Tibial artery (tissue), 4 donors: ENCODE measurements at regions not wholly inside any gene's neighbourhood (a gene's known extent, or its start where the extent isn't known, plus 50 kb on each side); places are given as distances from the start of the nearest gene placed in this dataset.
"Not testable (repeated sequence)": the region's sequence is repeated elsewhere in the genome, so short reads cannot be mapped to it uniquely, and the experiment has no call there.

Source experiments
- DNase-seq, 2 donors: peaks; one replicate each; pipeline ENCODE4 v3.0.0-alpha.2; 2019
- H3K27ac ChIP-seq, 2 donors: fragments of 200-600 bp; sonication (generic) in 1 of 2; 1 replicate in 1 of 2; 2 replicates in 1 of 2; pipeline ENCODE4 v1.5.1; 2018 to 2019; ENCODE audit warnings: mild to moderate bottlenecking in 1 of 2
- H3K27me3 ChIP-seq, 2 donors: fragments of 200-600 bp; sonication (generic) in 1 of 2; one replicate each; pipeline versions ENCODE4 v1.5.1 to v1.6.0; 2016 to 2019
- H3K36me3 ChIP-seq, 3 donors: fragments of 200-600 bp; sonication (generic) in 2 of 3; one replicate each; pipeline ENCODE4 v1.5.1; 2016 to 2019; ENCODE audit warnings: mild to moderate bottlenecking in 2 of 3
- H3K4me1 ChIP-seq, 4 donors: fragments of 200-600 bp; sonication (generic) in 2 of 4; 1 replicate in 3 of 4; 2 replicates in 1 of 4; pipeline ENCODE4 v1.5.1; 2016 to 2019
- H3K4me3 ChIP-seq, 2 donors: fragments of 200-600 bp; sonication (generic) in 1 of 2; 1 replicate in 1 of 2; 2 replicates in 1 of 2; pipeline ENCODE4 v1.5.1; 2018 to 2019; ENCODE audit warnings: mild to moderate bottlenecking in 2 of 2
- H3K9me3 ChIP-seq, 3 donors: fragments of 200-600 bp; sonication (generic) in 1 of 3; one replicate each; pipeline ENCODE4 v1.5.1; 2016 to 2019
- intact Hi-C: fragments of 100-400 bp; cut with DNase I; formaldehyde crosslinking; loops from one replicate; pipeline ENCODE4 v1.15.0; 2023; ENCODE audit warnings: low total_unique reads
- TF ChIP-seq, protein P1 (sequence below), 2 experiments: fragments of 200-600 bp in 1 of 2; fragments of 450-650 bp in 1 of 2; IDR thresholded peaks; one replicate each; pipeline ENCODE4 v1.5.1; 2017 to 2019; ENCODE audit warnings: antibody characterized with exemption in 2 of 2, mild to moderate bottlenecking in 1 of 2, moderate library complexity in 1 of 2

DNA sequence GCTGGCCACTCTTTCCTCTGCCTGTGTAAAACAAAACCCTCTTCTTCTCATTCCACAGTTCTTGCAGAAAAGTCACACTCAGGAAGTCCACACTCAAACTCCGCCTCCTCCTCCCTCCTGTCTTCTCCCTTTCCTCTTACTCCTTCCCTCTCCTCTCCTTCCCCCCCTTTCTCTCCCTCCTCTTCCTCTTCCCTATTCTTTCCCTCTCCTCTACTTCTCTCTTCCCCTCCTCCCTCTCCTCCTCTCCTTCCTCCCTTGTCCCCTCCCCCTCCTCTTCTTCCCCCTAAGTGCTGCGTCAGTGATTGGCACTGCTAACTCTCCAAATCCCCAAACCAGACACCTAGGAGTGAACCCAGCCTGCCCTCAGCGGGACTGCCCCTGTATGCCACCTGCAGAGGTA lies 67.0 kb downstream of the ZNF467 start:
- Histone ChIP-seq H3K36me3 (no peaks in the 10 kb centered on the region), H3K9me3 (peaks cover 0 to 17% (median 13%) of the 10 kb centered on the region in 3 donors), H3K27ac (no peak overlapping the region), H3K4me3 (no peak overlapping the region), H3K4me1 (no peaks in the 10 kb centered on the region), H3K27me3 (peaks cover 0 to 11% of the 10 kb centered on the region in 2 donors)
- TF ChIP-seq, protein P1, sequence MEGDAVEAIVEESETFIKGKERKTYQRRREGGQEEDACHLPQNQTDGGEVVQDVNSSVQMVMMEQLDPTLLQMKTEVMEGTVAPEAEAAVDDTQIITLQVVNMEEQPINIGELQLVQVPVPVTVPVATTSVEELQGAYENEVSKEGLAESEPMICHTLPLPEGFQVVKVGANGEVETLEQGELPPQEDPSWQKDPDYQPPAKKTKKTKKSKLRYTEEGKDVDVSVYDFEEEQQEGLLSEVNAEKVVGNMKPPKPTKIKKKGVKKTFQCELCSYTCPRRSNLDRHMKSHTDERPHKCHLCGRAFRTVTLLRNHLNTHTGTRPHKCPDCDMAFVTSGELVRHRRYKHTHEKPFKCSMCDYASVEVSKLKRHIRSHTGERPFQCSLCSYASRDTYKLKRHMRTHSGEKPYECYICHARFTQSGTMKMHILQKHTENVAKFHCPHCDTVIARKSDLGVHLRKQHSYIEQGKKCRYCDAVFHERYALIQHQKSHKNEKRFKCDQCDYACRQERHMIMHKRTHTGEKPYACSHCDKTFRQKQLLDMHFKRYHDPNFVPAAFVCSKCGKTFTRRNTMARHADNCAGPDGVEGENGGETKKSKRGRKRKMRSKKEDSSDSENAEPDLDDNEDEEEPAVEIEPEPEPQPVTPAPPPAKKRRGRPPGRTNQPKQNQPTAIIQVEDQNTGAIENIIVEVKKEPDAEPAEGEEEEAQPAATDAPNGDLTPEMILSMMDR (IDR thresholded peaks at IDR 0.05) = no peak
- intact Hi-C loops = no loop called here
- no peak for DNase-seq

DNA sequence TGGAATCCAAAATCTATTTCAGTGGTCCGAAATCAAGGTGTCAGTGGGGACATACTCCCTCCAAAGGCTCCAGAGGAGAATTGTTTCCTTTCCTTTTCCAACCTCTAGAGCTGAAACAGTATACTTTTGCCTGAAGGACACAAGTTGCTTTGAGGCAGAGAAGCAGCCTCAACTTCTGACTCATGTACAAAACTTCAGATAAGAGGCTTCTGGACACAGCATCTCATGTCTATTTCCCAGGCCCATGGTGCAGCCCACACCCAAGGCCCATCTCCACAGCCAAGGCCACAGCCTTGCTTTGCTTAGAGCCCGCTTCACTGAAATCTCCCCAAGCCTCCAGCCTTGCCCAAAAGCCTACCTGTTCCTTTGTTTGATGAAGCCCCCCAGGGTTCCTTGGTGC lies 68.9 kb downstream of the ZNF467 start:
- no peak for DNase-seq
- Histone ChIP-seq H3K27ac (no peak overlapping the region), H3K36me3 (no peaks in the 10 kb centered on the region), H3K4me1 (no peaks in the 10 kb centered on the region), H3K9me3 (peaks cover 0 to under 1% (median 0%) of the 10 kb centered on the region in 3 donors), H3K27me3 (peaks cover 0 to 18% of the 10 kb centered on the region in 2 donors), H3K4me3 (no peak overlapping the region)
- intact Hi-C loops = no loop called here
- TF ChIP-seq, protein P1 (IDR thresholded peaks at IDR 0.05) = no peak

DNA sequence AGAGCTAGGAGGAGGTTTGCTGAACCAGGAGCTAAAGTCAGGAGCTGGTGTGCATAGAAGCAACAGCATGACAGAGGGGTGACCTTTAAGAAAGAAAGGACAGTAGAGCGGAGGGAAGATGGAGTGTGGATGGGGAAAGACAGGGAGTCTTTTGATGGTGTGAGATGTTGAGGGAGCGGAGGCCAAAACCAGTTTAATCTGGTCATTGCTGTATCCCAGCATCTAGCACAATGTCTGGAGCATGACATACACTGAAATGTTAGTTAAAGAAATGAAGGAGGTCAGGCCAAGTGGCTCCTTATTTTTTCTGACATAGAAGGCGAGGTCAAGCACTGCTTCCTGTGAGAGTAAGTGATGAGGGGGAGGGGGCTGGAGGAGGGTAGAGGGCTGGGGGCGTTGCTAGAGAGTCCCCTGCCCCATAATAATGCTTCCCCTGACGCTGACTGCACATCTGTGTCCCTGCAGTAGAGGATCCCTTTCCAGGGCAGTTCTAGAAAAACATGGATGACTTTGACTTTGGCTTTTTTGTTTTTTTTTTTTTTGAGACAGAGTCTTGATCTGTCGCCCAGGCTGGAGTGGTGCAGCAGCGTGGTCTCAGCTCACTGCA lies 70.2 kb downstream of the ZNF467 start:
- H3K9me3 ChIP-seq = peaks cover 0 to under 1% (median 0%) of the 10 kb centered on the region in 3 donors
- intact Hi-C loops = no loop called here
- DNase-seq = no peak
- no peaks in the 10 kb centered on the region for H3K36me3 ChIP-seq
- TF ChIP-seq, protein P1 (IDR thresholded peaks at IDR 0.05) = no peak
- H3K27me3 ChIP-seq = peaks cover 0 to 18% of the 10 kb centered on the region in 2 donors
- no peak overlapping the region for H3K27ac ChIP-seq
- H3K4me3 ChIP-seq = no peak overlapping the region
- H3K4me1 ChIP-seq = no peaks in the 10 kb centered on the region

DNA sequence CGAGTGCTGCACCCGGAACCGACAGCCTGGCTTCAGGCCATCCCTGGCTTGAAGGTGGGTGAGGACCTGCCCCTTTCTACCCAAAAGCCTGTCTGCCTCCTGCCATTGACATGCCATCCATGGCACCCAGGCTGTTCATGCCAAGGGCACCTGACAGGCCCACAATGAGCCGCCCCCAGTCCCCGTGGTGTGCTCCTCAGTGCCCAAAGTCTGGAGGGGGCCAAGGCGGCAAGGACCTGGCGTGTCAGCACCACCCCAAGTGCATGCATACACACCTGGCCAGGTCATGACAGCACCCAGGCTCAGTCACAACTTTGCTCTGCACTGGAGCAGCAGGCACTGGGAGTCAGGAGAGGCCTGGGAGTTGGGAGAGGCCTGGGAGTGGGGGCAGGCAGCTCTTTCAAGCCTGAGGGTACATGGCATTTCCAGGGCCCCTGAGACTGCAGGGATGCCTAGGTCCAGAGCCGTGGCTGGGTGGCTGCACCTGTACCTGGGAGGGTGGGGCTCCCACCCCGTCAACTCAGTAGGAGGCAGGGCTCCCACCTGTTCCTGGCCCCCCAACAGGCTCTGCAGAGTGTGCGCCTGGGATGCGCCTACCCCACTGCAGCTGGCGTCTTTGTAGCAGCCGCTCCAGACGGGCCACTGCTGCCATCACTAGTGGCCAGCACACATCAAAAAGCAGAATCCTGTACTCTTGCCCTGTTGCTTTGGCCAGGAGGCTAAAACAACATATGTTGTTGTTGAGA lies 71.7 kb downstream of the ZNF467 start:
- TF ChIP-seq, protein P1 (IDR thresholded peaks at IDR 0.05) = no peak
- H3K9me3 ChIP-seq = peaks cover 0 to 9% (median 0%) of the 10 kb centered on the region in 3 donors
- no peaks in the 10 kb centered on the region for H3K4me1 ChIP-seq
- H3K4me3 ChIP-seq = no peak overlapping the region
- H3K27ac ChIP-seq = no peak overlapping the region
- DNase-seq = no peak
- H3K27me3 ChIP-seq = peaks cover 0 to 14% of the 10 kb centered on the region in 2 donors
- no peaks in the 10 kb centered on the region for H3K36me3 ChIP-seq
- intact Hi-C loops = no loop called here

DNA sequence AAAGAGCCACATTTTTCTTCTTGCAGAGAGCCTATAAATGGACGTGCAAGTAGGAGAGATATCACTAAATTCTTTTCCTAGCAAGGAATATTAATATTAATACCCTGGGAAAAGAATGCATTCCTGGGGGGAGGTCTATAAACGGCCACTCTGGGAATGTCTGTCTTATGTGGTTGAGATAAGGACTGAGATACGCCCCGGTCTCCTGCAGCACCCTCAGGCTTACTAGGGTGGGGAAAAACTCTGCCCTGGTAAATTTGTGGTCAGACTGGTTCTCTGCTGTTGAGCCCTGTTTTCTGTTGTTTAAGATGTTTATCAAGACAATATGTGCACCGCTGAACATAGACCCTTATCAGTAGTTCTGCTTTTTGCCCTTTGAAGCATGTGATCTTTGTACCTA lies 75.6 kb downstream of the ZNF467 start:
- H3K9me3 ChIP-seq, DNase-seq, H3K27ac ChIP-seq, intact Hi-C loops, H3K36me3 ChIP-seq, H3K4me1 ChIP-seq, H3K4me3 ChIP-seq: not testable (repeated sequence)
- H3K27me3 ChIP-seq = peaks cover 0 to 11% of the 10 kb centered on the region in 2 donors

DNA sequence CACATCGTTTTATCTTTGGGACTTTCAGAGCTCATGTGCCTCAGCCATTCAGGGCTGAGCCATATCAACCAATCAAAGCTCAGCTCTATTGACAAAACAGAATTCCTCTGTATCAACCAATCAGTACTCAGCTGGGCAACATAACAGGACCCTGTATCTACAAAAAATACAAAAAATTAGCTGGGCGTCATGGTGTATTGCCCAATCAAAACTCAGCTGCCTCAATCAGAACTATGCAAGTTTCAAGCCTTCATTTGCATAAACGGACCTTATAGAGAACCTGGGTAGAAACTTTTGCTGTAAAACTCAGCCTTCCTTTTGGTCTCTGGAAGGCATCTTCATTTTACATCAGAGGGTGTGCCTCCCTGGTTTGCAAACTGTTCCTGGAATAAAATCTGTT lies 77.1 kb downstream of the ZNF467 start:
- Histone ChIP-seq H3K4me3 (no peak overlapping the region), H3K27me3 (peaks cover 0 to 20% of the 10 kb centered on the region in 2 donors), H3K4me1 (peaks cover 0 to 5% (median 3%) of the 10 kb centered on the region in 4 donors), H3K36me3 (no peaks in the 10 kb centered on the region), H3K9me3 (peaks cover 0 to 9% (median 0%) of the 10 kb centered on the region in 3 donors), H3K27ac (no peak overlapping the region)
- TF ChIP-seq, protein P1 (IDR thresholded peaks at IDR 0.05) = no peak
- DNase-seq = no peak
- intact Hi-C loops = no loop called here
